K562 (cell line): ENCODE measurements at regions not wholly inside any gene's neighbourhood (a gene's known extent, or its start where the extent isn't known, plus 50 kb on each side); places are given as distances from the start of the nearest gene placed in this dataset.

Experiments used
- ATAC-seq: fragments of 200-7000 bp; cut with Tn5 transposase; 3 replicates; pipeline ENCODE4 v1.9.1; 2020; ENCODE audit warnings: moderate library complexity
- BruUV-seq: library from RNA; stranded (reverse); fragments of 400-500 nt; replicated peaks from 2 replicates; lab custom pipeline; 2021; lab: Mats Ljungman, UMichigan
- CTCF ChIA-PET: fragments of 300-600 bp; formaldehyde crosslinking; extraction: SDS; loops from one replicate; lab custom pipeline; 2021; ENCODE audit warnings: low intra/inter-chr PET ratio; lab: Yijun Ruan, JAX
- POLR2A ChIA-PET: fragments of 300-600, 350-650 bp; sonication (Branson Sonifier 250); formaldehyde crosslinking; extraction: SDS; loops from one replicate; lab custom pipeline; 2021; ENCODE audit warnings: antibody characterized with exemption, inconsistent platforms; lab: Yijun Ruan, JAX
- DNase-seq, 4 experiments: peaks; one replicate each; pipeline versions ENCODE4 v3.0.0 to v3.0.0-alpha.2; 2011 to 2018; ENCODE audit warnings: low spot score in 3 of 4, mixed read lengths in 3 of 4; ENCODE audit errors: extremely low read depth in 1 of 4
- FAIRE-seq: peaks from 2 replicates; lab custom pipeline; 2011; peaks lifted over from hg19 to GRCh38; lab: Jason Lieb, UNC
- H2AFZ ChIP-seq: 2 replicates; pipeline ENCODE4 v1.6.0; 2011; ENCODE audit warnings: low read depth, low read length, control low read depth, inconsistent platforms
- H3K27ac ChIP-seq: fragments of 200-600 bp; 3 replicates; pipeline ENCODE4 v1.8.0; 2011; ENCODE audit warnings: low read depth, mild to moderate bottlenecking, control low read depth, inconsistent platforms, low read length, moderate library complexity, mixed read lengths; ENCODE audit errors: extremely low read depth
- H3K27me3 ChIP-seq, 2 experiments: fragments of 300-600 bp in 1 of 2; 2 replicates in 1 of 2; 3 replicates in 1 of 2; pipeline versions ENCODE4 v1.6.0 to v1.8.0; 2011; ENCODE audit warnings: inconsistent platforms in 2 of 2, low read length in 2 of 2, mild to moderate bottlenecking in 1 of 2, mixed read lengths in 1 of 2, moderate library complexity in 1 of 2; ENCODE audit not compliant: control insufficient read depth in 2 of 2, insufficient read depth in 2 of 2
- H3K36me3 ChIP-seq: fragments of 300-600 bp; 3 replicates; pipeline ENCODE4 v1.8.0; 2011; ENCODE audit warnings: mild to moderate bottlenecking, low read length, inconsistent platforms; ENCODE audit not compliant: control insufficient read depth, insufficient read depth
- H3K4me1 ChIP-seq, 2 experiments: fragments of 200-600 bp in 1 of 2; replicated peaks in 1 of 2; 2 replicates in 1 of 2; 3 replicates in 1 of 2; pipeline versions ENCODE4 v1.5.1 to v1.8.0; 2011; ENCODE audit warnings: inconsistent platforms in 2 of 2, low read length in 2 of 2, mild to moderate bottlenecking in 1 of 2, mixed read lengths in 1 of 2, moderate library complexity in 1 of 2; ENCODE audit not compliant: control insufficient read depth in 2 of 2, insufficient read depth in 2 of 2
- H3K4me2 ChIP-seq: 2 replicates; pipeline ENCODE4 v1.6.1; 2011; ENCODE audit warnings: low read length, control low read depth, inconsistent platforms, mixed read lengths; ENCODE audit not compliant: insufficient read depth
- H3K4me3 ChIP-seq: fragments of 200-600 bp; sonication (generic), shearing (Covaris generic); 2 replicates; pipeline ENCODE4 v1.5.1; 2016; ENCODE audit warnings: control low read depth, inconsistent platforms
- H3K79me2 ChIP-seq: fragments of 200-600 bp; 3 replicates; pipeline ENCODE4 v1.8.0; 2011; ENCODE audit warnings: low read length, inconsistent platforms; ENCODE audit not compliant: control insufficient read depth, insufficient read depth
- H3K9ac ChIP-seq, 2 experiments: 2 replicates each; pipeline versions ENCODE4 v1.6.0 to v1.6.1; 2011; ENCODE audit warnings: low read depth in 2 of 2, low read length in 2 of 2, control low read depth in 1 of 2, inconsistent platforms in 1 of 2, mild to moderate bottlenecking in 1 of 2, mixed read lengths in 1 of 2; ENCODE audit not compliant: insufficient read depth in 1 of 2
- H3K9me1 ChIP-seq: one replicate; pipeline ENCODE4 v1.6.0; 2011; ENCODE audit warnings: inconsistent platforms, mild to moderate bottlenecking, low read length, moderate library complexity; ENCODE audit not compliant: control insufficient read depth, insufficient read depth
- H3K9me3 ChIP-seq: replicated peaks from 2 replicates; pipeline ENCODE4 v1.5.1; 2011; ENCODE audit warnings: low read depth, low read length, inconsistent platforms; ENCODE audit not compliant: control insufficient read depth, insufficient read depth
- H4K20me1 ChIP-seq: replicated peaks from 2 replicates; pipeline ENCODE4 v1.6.1; 2011; ENCODE audit warnings: low read length, inconsistent platforms, mixed read lengths; ENCODE audit not compliant: control insufficient read depth, insufficient read depth
- CBX3 ChIP-seq, 2 experiments: IDR thresholded peaks; 1 replicate in 1 of 2; 2 replicates in 1 of 2; pipeline ENCODE4 v1.6.1; 2012; ENCODE audit warnings: inconsistent platforms in 2 of 2, low read length in 2 of 2, borderline replicate concordance in 1 of 2, control low read depth in 1 of 2
- CHCHD3 ChIP-seq: fragments of 250-450 bp; sonication (Bioruptor Pico); IDR thresholded peaks from 2 replicates; pipeline ENCODE4 v2.1.2; 2022; ENCODE audit warnings: mild to moderate bottlenecking
- FOXA1 ChIP-seq: fragments of 450-650 bp; IDR thresholded peaks from 2 replicates; pipeline ENCODE4 v1.6.1; 2016; ENCODE audit warnings: mild to moderate bottlenecking, borderline replicate concordance
- GABPB2 ChIP-seq: fragments of 250-450 bp; sonication (Bioruptor Pico); conservative IDR thresholded peaks from 2 replicates; pipeline ENCODE4 v1.5.1; 2021; ENCODE audit warnings: mild to moderate bottlenecking
- HNRNPLL ChIP-seq: fragments of 200-400 bp; formaldehyde crosslinking; IDR thresholded peaks from 2 replicates; pipeline ENCODE4 v1.6.1; 2017; ENCODE audit warnings: low read length, low read depth, mild to moderate bottlenecking; ENCODE audit not compliant: poor library complexity, severe bottlenecking
- L3MBTL2 ChIP-seq: fragments of 450-650 bp; IDR thresholded peaks from 2 replicates; pipeline ENCODE4 v1.6.1; 2016; ENCODE audit warnings: mild to moderate bottlenecking, moderate library complexity
- LARP7 ChIP-seq: fragments of 450-650 bp; IDR thresholded peaks from 2 replicates; pipeline ENCODE4 v1.6.1; 2016
- LCOR ChIP-seq: sonication (generic); formaldehyde crosslinking; IDR thresholded peaks from 2 replicates; pipeline ENCODE4 v1.8.0; 2022; ENCODE audit warnings: mild to moderate bottlenecking, missing genetic modification reagents
- MTF1 ChIP-seq: fragments of 250-450 bp; sonication (Bioruptor Pico); IDR thresholded peaks from 2 replicates; pipeline ENCODE4 v1.9.0; 2021; ENCODE audit warnings: moderate library complexity, mild to moderate bottlenecking, inconsistent platforms, borderline replicate concordance
- NCOA6 ChIP-seq: fragments of 450-650 bp; IDR thresholded peaks from 2 replicates; pipeline ENCODE4 v1.6.1; 2017; ENCODE audit warnings: mild to moderate bottlenecking
- NFE2 ChIP-seq: IDR thresholded peaks from 2 replicates; pipeline ENCODE4 v1.6.1; 2014; ENCODE audit warnings: antibody characterized with exemption, low read depth
- NFIX ChIP-seq: fragments of 250-450 bp; sonication (Bioruptor Pico); IDR thresholded peaks from 2 replicates; pipeline ENCODE4 v1.4.0; 2020; ENCODE audit warnings: low read depth, mild to moderate bottlenecking, moderate library complexity
- NR4A1 ChIP-seq, 2 experiments: fragments of 250-450 bp in 1 of 2; fragments of 450-650 bp in 1 of 2; sonication (Bioruptor Pico) in 1 of 2; IDR thresholded peaks; 2 replicates each; pipeline versions ENCODE4 v1.4.0 to v1.6.1; 2016 to 2020; ENCODE audit warnings: mild to moderate bottlenecking in 2 of 2, missing compliant biosample characterization in 1 of 2, missing genetic modification characterization in 1 of 2, moderate library complexity in 1 of 2
- PREB ChIP-seq: sonication (generic); formaldehyde crosslinking; IDR thresholded peaks from 2 replicates; pipeline ENCODE4 v1.8.1; 2023; ENCODE audit warnings: mild to moderate bottlenecking, missing genetic modification reagents
- SRSF9 ChIP-seq: fragments of 200-400 bp; formaldehyde crosslinking; IDR thresholded peaks from 2 replicates; pipeline ENCODE4 v1.6.1; 2017; ENCODE audit warnings: low read depth, low read length, borderline replicate concordance
- TGIF2 ChIP-seq: sonication (generic); formaldehyde crosslinking; IDR thresholded peaks from 2 replicates; pipeline ENCODE4 v1.8.1; 2022; ENCODE audit warnings: mild to moderate bottlenecking, missing genetic modification reagents, moderate library complexity
- ZBTB8A ChIP-seq: fragments of 450-650 bp; IDR thresholded peaks from 2 replicates; pipeline ENCODE4 v1.6.1; 2018; ENCODE audit warnings: mild to moderate bottlenecking, moderate library complexity; ENCODE audit not compliant: partially characterized antibody
- ZNF57 ChIP-seq: fragments of 450-650 bp; formaldehyde crosslinking; IDR thresholded peaks from 2 replicates; pipeline ENCODE4 v1.4.0; 2020; ENCODE audit warnings: mild to moderate bottlenecking, moderate library complexity
- ZNF586 ChIP-seq: fragments of 450-650 bp; formaldehyde crosslinking; conservative IDR thresholded peaks from 2 replicates; pipeline ENCODE4 v1.4.0; 2020; ENCODE audit warnings: mild to moderate bottlenecking, moderate library complexity
- ZNF740 ChIP-seq, 3 experiments: fragments of 200-800 bp in 1 of 3; sonication (Bioruptor generic) in 1 of 3; sonication (generic) in 1 of 3; formaldehyde crosslinking in 1 of 3; IDR thresholded peaks; 2 replicates each; pipeline versions ENCODE4 v1.6.1 to v1.8.0; 2016 to 2022; ENCODE audit warnings: mild to moderate bottlenecking in 2 of 3, missing compliant biosample characterization in 2 of 3, missing genetic modification characterization in 2 of 3, missing genetic modification reagents in 1 of 3
- in situ Hi-C: fragments of 300-500 bp; cut with MboI; formaldehyde crosslinking; loops from 4 replicates; pipeline ENCODE4 v1.15.0; 2018; ENCODE audit warnings: inconsistent platforms, mixed read lengths
- intact Hi-C: fragments of 100-400 bp; cut with micrococcal nuclease; formaldehyde crosslinking; loops from 2 replicates; pipeline ENCODE4 v1.14.2; 2022

DNA sequence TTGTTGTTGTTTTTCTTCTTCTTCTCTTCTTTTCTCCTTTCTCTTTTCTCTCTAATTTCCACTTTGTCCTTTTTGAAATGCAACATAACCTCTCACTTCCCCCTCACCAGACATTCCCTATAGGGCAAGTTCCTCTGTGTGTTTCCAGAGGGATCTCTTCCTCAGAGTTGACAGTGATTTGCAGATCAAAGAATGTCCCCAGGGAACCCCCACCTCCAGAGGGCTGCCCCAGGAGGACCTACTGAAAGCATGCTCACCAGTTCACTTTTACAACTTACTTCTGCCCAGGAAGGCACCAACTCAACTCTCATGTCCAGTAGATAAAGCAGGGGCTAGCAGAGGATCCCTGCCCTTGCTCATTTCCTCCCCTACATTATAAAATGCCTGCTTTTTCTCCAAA lies 1648.0 kb downstream of the PCDH9 start:
- Histone ChIP-seq H3K36me3 (no peaks in the 10 kb centered on the region), H4K20me1 (no peaks in the 10 kb centered on the region), H2AFZ (no peak overlapping the region), H3K27me3 (no peaks in the 10 kb centered on the region), H3K9ac (no peak overlapping the region), H3K79me2 (no peaks in the 10 kb centered on the region), H3K9me1 (no peaks in the 10 kb centered on the region), H3K4me2 (no peak overlapping the region), H3K4me1 (no peaks in the 10 kb centered on the region), H3K27ac (no peak overlapping the region), H3K4me3 (no peak overlapping the region), H3K9me3 (no peaks in the 10 kb centered on the region)
- DNase-seq (no peak), FAIRE-seq (no peak), ATAC-seq (no peak)
- in situ Hi-C loops (no loop called here), intact Hi-C loops (no loop called here)
- ChIA-PET CTCF (no interaction called here), POLR2A (no interaction called here)
- BruUV-seq = no TSS peak
- TF ChIP-seq ZNF586 (CRISPR knock-in tag) = no peak
- no peak for TF ChIP-seq NR4A1 (CRISPR knock-in tag; IDR thresholded peaks at IDR 0.05)
- TF ChIP-seq NR4A1 (tag; IDR thresholded peaks at IDR 0.05) = no peak
- TF ChIP-seq ZNF740 (CRISPR knock-in tag; IDR thresholded peaks at IDR 0.05) = no peak
- no peak for TF ChIP-seq ZNF740 (tag; IDR thresholded peaks at IDR 0.05)
- no peak for TF ChIP-seq HNRNPLL
- no peak for TF ChIP-seq CBX3 (IDR thresholded peaks at IDR 0.05; ENCODE audit: borderline replicate concordance in 1 of 2, low read length in 2 of 2)
- no peak for TF ChIP-seq LARP7
- no peak for TF ChIP-seq NFE2
- no peak for TF ChIP-seq CHCHD3 (CRISPR knock-in tag)
- no peak for TF ChIP-seq FOXA1
- no peak for TF ChIP-seq LCOR (CRISPR knock-in tag)
- TF ChIP-seq TGIF2 (CRISPR knock-in tag) = no peak
- no peak for TF ChIP-seq MTF1 (CRISPR knock-in tag)
- no peak for TF ChIP-seq SRSF9
- no peak for TF ChIP-seq GABPB2 (CRISPR knock-in tag)
- TF ChIP-seq L3MBTL2 = no peak
- TF ChIP-seq PREB (CRISPR knock-in tag) = no peak
- no peak for TF ChIP-seq NCOA6
- TF ChIP-seq ZNF57 = no peak
- no peak for TF ChIP-seq ZBTB8A
- TF ChIP-seq NFIX (CRISPR knock-in tag) = no peak
